ENCODE measurements at regions not wholly inside any gene's neighbourhood (a gene's known extent, or its start where the extent isn't known, plus 50 kb on each side); places are given as distances from the start of the nearest gene placed in this dataset.

GRCh38 chr17:36825951-36826350, 111.3 kb upstream of the LHX1 start:
- Mint-ChIP-seq H3K36me3 (ENCODE audit: low read depth) (no peaks in the 10 kb centered on the region), H3K4me3 (no peak overlapping the region), H3K27me3 (peaks cover 47% of the 10 kb centered on the region), H3K9me3 (no peaks in the 10 kb centered on the region), H3K4me1 (no peaks in the 10 kb centered on the region), H3K27ac (no peak overlapping the region)
- intact Hi-C loops (cut with micrococcal nuclease), result no loop called here
- no peak for TF ChIP-seq CTCF (IDR thresholded peaks at IDR 0.05)
- DNase-seq (no peak), ATAC-seq (ENCODE audit: low read depth) (no peak)
- POLR2A ChIA-PET, result no interaction called here
- CTCF ChIA-PET, result no interaction called here

GRCh38 chr17:36827081-36827480, 110.2 kb upstream of the LHX1 start:
- DNase-seq, result no peak
- no peak for ATAC-seq (ENCODE audit: low read depth)
- H3K36me3 Mint-ChIP-seq (ENCODE audit: low read depth), result no peaks in the 10 kb centered on the region
- intact Hi-C loops (cut with micrococcal nuclease), result no loop called here
- POLR2A ChIA-PET, result no interaction called here
- no peaks in the 10 kb centered on the region for H3K4me1 Mint-ChIP-seq
- peaks cover 44% of the 10 kb centered on the region for H3K27me3 Mint-ChIP-seq
- CTCF ChIA-PET, result no interaction called here
- TF ChIP-seq CTCF (IDR thresholded peaks at IDR 0.05), result no peak
- H3K27ac Mint-ChIP-seq, result no peak overlapping the region
- no peaks in the 10 kb centered on the region for H3K9me3 Mint-ChIP-seq
- no peak overlapping the region for H3K4me3 Mint-ChIP-seq

- no peak for TF ChIP-seq CTCF (IDR thresholded peaks at IDR 0.05)
- DNase-seq, result no peak
- H3K36me3 Mint-ChIP-seq (ENCODE audit: low read depth), result no peaks in the 10 kb centered on the region
- intact Hi-C loops (cut with micrococcal nuclease), result no loop called here
- peaks cover 36% of the 10 kb centered on the region for H3K27me3 Mint-ChIP-seq
- no peak overlapping the region for H3K27ac Mint-ChIP-seq
- H3K9me3 Mint-ChIP-seq, result no peaks in the 10 kb centered on the region
- no peak for ATAC-seq (ENCODE audit: low read depth)
- H3K4me1 Mint-ChIP-seq, result no peaks in the 10 kb centered on the region
- H3K4me3 Mint-ChIP-seq, result no peak overlapping the region
- POLR2A ChIA-PET, result no interaction called here
- CTCF ChIA-PET, result no interaction called here
These were observed 107.6 kb upstream of the LHX1 start for GRCh38 chr17:36829676-36830075.

GRCh38 chr17:36833279-36833678, 104.0 kb upstream of the LHX1 start:
- TF ChIP-seq CTCF (IDR thresholded peaks at IDR 0.05), result no peak
- H3K27me3 Mint-ChIP-seq, result peaks cover 21% of the 10 kb centered on the region
- H3K4me1 Mint-ChIP-seq, result no peaks in the 10 kb centered on the region
- H3K4me3 Mint-ChIP-seq, result no peak overlapping the region
- intact Hi-C loops (cut with micrococcal nuclease), result no loop called here
- no peak overlapping the region for H3K27ac Mint-ChIP-seq
- peaks cover 6% of the 10 kb centered on the region for H3K9me3 Mint-ChIP-seq
- DNase-seq (no peak), ATAC-seq (ENCODE audit: low read depth) (no peak)
- no peaks in the 10 kb centered on the region for H3K36me3 Mint-ChIP-seq (ENCODE audit: low read depth)
- POLR2A ChIA-PET, result no interaction called here
- CTCF ChIA-PET, result no interaction called here

GRCh38 chr17:36835036-36835435, 102.2 kb upstream of the LHX1 start:
- no peak for TF ChIP-seq CTCF (IDR thresholded peaks at IDR 0.05)
- ChIA-PET POLR2A (no interaction called here), CTCF (no interaction called here)
- Mint-ChIP-seq H3K36me3 (ENCODE audit: low read depth) (no peaks in the 10 kb centered on the region), H3K4me1 (no peaks in the 10 kb centered on the region), H3K9me3 (peaks cover 6% of the 10 kb centered on the region), H3K27me3 (peaks cover 22% of the 10 kb centered on the region), H3K4me3 (no peak overlapping the region), H3K27ac (no peak overlapping the region)
- no peak for ATAC-seq (ENCODE audit: low read depth)
- no peak for DNase-seq
- intact Hi-C loops (cut with micrococcal nuclease), result no loop called here

Data from activated B cell treated with CpG ODN at 0.5 μM for 24 hours (primary cell).